Large intestine (tissue), 3 donors: ENCODE measurements at regions not wholly inside any gene's neighbourhood (a gene's known extent, or its start where the extent isn't known, plus 50 kb on each side); places are given as distances from the start of the nearest gene placed in this dataset.

Experiments
- DNase-seq, 2 donors: peaks; one replicate each; pipeline versions ENCODE4 v3.0.0 to v3.0.0-alpha.2; 2013
- H3K27ac ChIP-seq: one replicate; pipeline ENCODE4 v1.5.1; 2013; ENCODE audit warnings: low read length
- H3K27me3 ChIP-seq: 2 replicates; pipeline ENCODE4 v1.6.1; 2013; ENCODE audit warnings: low read length; ENCODE audit not compliant: control insufficient read depth, insufficient read depth
- H3K36me3 ChIP-seq: 2 replicates; pipeline ENCODE4 v1.6.1; 2013; ENCODE audit warnings: low read length; ENCODE audit not compliant: control insufficient read depth, insufficient read depth
- H3K4me1 ChIP-seq: one replicate; pipeline ENCODE4 v1.6.1; 2013; ENCODE audit warnings: low read length; ENCODE audit not compliant: control insufficient read depth, insufficient read depth
- H3K4me3 ChIP-seq: one replicate; pipeline ENCODE4 v1.5.1; 2013; ENCODE audit warnings: low read length
- H3K9me3 ChIP-seq: one replicate; pipeline ENCODE4 v1.6.1; 2013; ENCODE audit warnings: mild to moderate bottlenecking, low read depth, low read length, moderate library complexity; ENCODE audit not compliant: control insufficient read depth
- WGBS: methylation state at CpG from one replicate; pipeline ENCODE4 v1.1.5; 2013; ENCODE audit warnings: low lambda C conversion rate; ENCODE audit not compliant: insufficient coverage; 5-methylcytosine and 5-hydroxymethylcytosine counted together

DNA sequence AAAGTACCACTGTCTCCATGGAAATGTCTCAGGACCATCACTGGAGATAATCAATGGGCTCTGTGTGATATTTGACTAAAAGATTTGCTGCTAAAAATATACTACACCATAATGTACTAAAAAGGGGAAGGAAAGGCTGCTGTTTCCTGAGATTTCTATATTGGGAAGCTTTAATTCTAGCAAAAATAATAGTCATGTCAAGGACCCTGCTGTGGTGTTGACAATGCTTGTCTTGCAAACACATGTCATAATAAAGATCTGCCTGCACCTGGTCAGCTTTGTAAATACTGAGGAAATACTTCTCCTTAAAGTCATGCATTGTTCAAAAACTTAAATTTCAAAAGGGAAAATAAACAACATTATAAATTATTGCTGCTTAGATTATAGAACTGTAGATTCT is 417.9 kb downstream of the GPM6A start:
- no peaks in the 10 kb centered on the region for H3K9me3 ChIP-seq
- no peak for DNase-seq
- no peaks in the 10 kb centered on the region for H3K36me3 ChIP-seq
- no peak overlapping the region for H3K4me3 ChIP-seq
- no peaks in the 10 kb centered on the region for H3K4me1 ChIP-seq
- no peak overlapping the region for H3K27ac ChIP-seq
- no peaks in the 10 kb centered on the region for H3K27me3 ChIP-seq

DNA sequence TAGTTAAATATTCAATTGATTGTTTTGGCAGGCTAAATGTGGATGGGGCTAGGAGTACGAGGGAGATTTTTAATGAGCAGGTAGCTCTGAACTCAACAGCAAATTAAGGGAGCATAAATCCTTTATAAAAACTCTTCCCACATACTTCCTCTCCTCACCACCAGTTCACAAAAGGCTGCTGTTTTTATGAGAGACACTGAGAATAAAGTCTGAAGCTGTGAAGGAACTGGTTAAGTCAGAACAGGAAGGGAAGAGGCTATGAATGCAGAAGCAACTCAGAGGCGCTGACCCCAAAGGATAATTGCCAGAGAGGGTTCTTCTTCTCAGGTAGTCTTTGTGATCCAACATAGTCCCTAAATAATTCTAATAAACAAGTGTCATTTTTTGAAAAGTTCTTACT is 406.1 kb downstream of the GPM6A start:
- no peaks in the 10 kb centered on the region for H3K4me1 ChIP-seq
- H3K4me3 ChIP-seq, result no peak overlapping the region
- 100% methylated on average over 1 of the region's 2 CpGs for WGBS
- no peaks in the 10 kb centered on the region for H3K9me3 ChIP-seq
- H3K36me3 ChIP-seq, result no peaks in the 10 kb centered on the region
- no peaks in the 10 kb centered on the region for H3K27me3 ChIP-seq
- no peak for DNase-seq
- H3K27ac ChIP-seq, result no peak overlapping the region

- DNase-seq, result no peak
- WGBS, result no CpG with 5 or more reads among the region's 2 CpGs
- Histone ChIP-seq H3K4me1 (no peaks in the 10 kb centered on the region), H3K36me3 (no peaks in the 10 kb centered on the region), H3K27me3 (no peaks in the 10 kb centered on the region), H3K9me3 (no peaks in the 10 kb centered on the region), H3K4me3 (no peak overlapping the region), H3K27ac (no peak overlapping the region)
Measured at GRCh38 chr4:175407926-175408325, 404.1 kb downstream of the GPM6A start.

- Histone ChIP-seq H3K36me3 (no peaks in the 10 kb centered on the region), H3K27me3 (no peaks in the 10 kb centered on the region)
- DNase-seq, result no peak
Measured at GRCh38 chr4:175411251-175411650, 400.8 kb downstream of the GPM6A start.

GRCh38 chr4:175412161-175412560 is 399.9 kb downstream of the GPM6A start:
- H3K4me1 ChIP-seq, result no peaks in the 10 kb centered on the region
- H3K36me3 ChIP-seq, result no peaks in the 10 kb centered on the region
- no peaks in the 10 kb centered on the region for H3K27me3 ChIP-seq
- H3K9me3 ChIP-seq, result no peaks in the 10 kb centered on the region
- WGBS, result 88% methylated on average over 1 of the region's 3 CpGs
- no peak overlapping the region for H3K4me3 ChIP-seq
- no peak for DNase-seq
- H3K27ac ChIP-seq, result no peak overlapping the region

More at GRCh38 chr4:175411251-175411650, 400.8 kb downstream of the GPM6A start:
- H3K4me1 ChIP-seq, result no peaks in the 10 kb centered on the region
- H3K9me3 ChIP-seq, result no peaks in the 10 kb centered on the region
- no peak overlapping the region for H3K27ac ChIP-seq
- H3K4me3 ChIP-seq, result no peak overlapping the region

GRCh38 chr4:175412746-175413145 is 399.3 kb downstream of the GPM6A start:
- Histone ChIP-seq H3K4me3 (no peak overlapping the region), H3K4me1 (no peaks in the 10 kb centered on the region), H3K9me3 (no peaks in the 10 kb centered on the region), H3K36me3 (no peaks in the 10 kb centered on the region), H3K27me3 (no peaks in the 10 kb centered on the region), H3K27ac (no peak overlapping the region)
- DNase-seq, result no peak
- WGBS, result no CpG with 5 or more reads among the region's 2 CpGs

DNA sequence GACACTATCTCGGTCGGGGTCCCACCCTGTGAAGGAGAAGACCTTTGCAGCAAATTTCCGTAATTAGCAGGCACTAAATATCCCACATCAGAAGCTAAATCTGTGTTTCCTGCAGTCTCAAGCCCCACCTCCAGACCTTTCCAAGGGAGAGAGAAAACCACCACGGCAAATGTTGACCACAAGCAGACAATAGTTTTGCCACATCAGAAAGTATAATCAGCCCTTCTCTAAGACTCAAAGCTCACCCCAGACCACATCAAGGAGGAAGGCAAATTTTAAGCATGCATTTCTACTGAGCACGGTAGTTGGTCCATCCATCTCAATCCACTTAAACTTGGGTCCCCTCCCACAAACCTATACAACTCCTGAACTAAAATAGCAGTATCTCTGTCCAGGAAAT is 398.5 kb downstream of the GPM6A start:
- Histone ChIP-seq H3K4me1 (no peaks in the 10 kb centered on the region), H3K4me3 (no peak overlapping the region), H3K36me3 (no peaks in the 10 kb centered on the region), H3K27ac (no peak overlapping the region), H3K9me3 (no peaks in the 10 kb centered on the region), H3K27me3 (no peaks in the 10 kb centered on the region)
- no peak for DNase-seq
- no CpG with 5 or more reads among the region's 5 CpGs for WGBS

DNA sequence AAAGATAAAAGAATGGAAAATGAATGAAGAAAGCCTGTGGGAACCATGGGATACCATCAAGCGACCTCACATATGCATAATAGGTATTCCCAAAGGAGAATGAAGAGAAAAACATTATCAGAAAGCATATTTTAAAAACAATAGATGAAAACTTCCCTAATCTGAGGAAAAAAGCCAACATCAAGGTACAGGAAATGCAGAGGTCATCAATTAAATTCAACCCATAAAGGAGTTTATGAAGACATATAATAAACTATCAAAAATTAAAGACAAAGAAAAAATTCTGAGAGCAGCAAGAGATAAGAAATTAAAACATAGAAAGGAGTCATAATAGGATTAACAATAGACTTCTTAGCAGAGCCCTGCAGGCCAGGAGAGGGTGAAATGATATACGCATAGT is 397.5 kb downstream of the GPM6A start:
- no peak overlapping the region for H3K4me3 ChIP-seq
- H3K27me3 ChIP-seq, result no peaks in the 10 kb centered on the region
- no peaks in the 10 kb centered on the region for H3K4me1 ChIP-seq
- DNase-seq, result no peak
- H3K9me3 ChIP-seq, result no peaks in the 10 kb centered on the region
- no peak overlapping the region for H3K27ac ChIP-seq
- 77% methylated on average over 2 of the region's 2 CpGs for WGBS
- no peaks in the 10 kb centered on the region for H3K36me3 ChIP-seq

GRCh38 chr4:175418516-175418915 is 393.5 kb downstream of the GPM6A start:
- H3K27me3 ChIP-seq, result no peaks in the 10 kb centered on the region
- no peaks in the 10 kb centered on the region for H3K9me3 ChIP-seq
- H3K4me3 ChIP-seq, result no peak overlapping the region
- no CpG with 5 or more reads among the region's 3 CpGs for WGBS
- H3K27ac ChIP-seq, result no peak overlapping the region
- no peak for DNase-seq
- no peaks in the 10 kb centered on the region for H3K4me1 ChIP-seq
- H3K36me3 ChIP-seq, result no peaks in the 10 kb centered on the region

GRCh38 chr4:175419236-175419718 is 392.8 kb downstream of the GPM6A start:
- H3K4me1 ChIP-seq, result no peaks in the 10 kb centered on the region
- DNase-seq, result no peak
- H3K27ac ChIP-seq, result no peak overlapping the region
- H3K27me3 ChIP-seq, result no peaks in the 10 kb centered on the region
- no peak overlapping the region for H3K4me3 ChIP-seq
- H3K36me3 ChIP-seq, result no peaks in the 10 kb centered on the region
- WGBS, result no CpG with 5 or more reads among the region's 2 CpGs
- no peaks in the 10 kb centered on the region for H3K9me3 ChIP-seq

- H3K4me1 ChIP-seq, result no peaks in the 10 kb centered on the region
- WGBS, result 40% methylated on average over 1 of the region's 3 CpGs
- DNase-seq, result no peak
- H3K36me3 ChIP-seq, result no peaks in the 10 kb centered on the region
- no peak overlapping the region for H3K27ac ChIP-seq
- no peaks in the 10 kb centered on the region for H3K27me3 ChIP-seq
- no peak overlapping the region for H3K4me3 ChIP-seq
- H3K9me3 ChIP-seq, result no peaks in the 10 kb centered on the region
Measured at GRCh38 chr4:175421506-175421905, 390.6 kb downstream of the GPM6A start.
